Loucy (cell line): ENCODE measurements at regions not wholly inside any gene's neighbourhood (a gene's known extent, or its start where the extent isn't known, plus 50 kb on each side); places are given as distances from the start of the nearest gene placed in this dataset.
A peak's percentile ranks its signal among the peaks of the same experiment; 100 is the strongest.

ENCODE experiments used
- H2AFZ ChIP-seq: fragments of 200-600 bp; sonication (generic); 2 replicates; pipeline ENCODE4 v1.6.0; 2016; ENCODE audit warnings: antibody characterized with exemption, mild to moderate bottlenecking, low read length, moderate library complexity
- H3F3A ChIP-seq: fragments of 200-600 bp; 2 replicates; pipeline ENCODE4 v1.6.0; 2016; ENCODE audit warnings: antibody characterized with exemption, low read depth, mild to moderate bottlenecking
- H3K27me3 ChIP-seq: fragments of 200-600 bp; sonication (generic); 2 replicates; pipeline ENCODE4 v1.6.1; 2014; ENCODE audit warnings: low read length, mild to moderate bottlenecking; ENCODE audit not compliant: insufficient read depth, poor library complexity, severe bottlenecking
- H3K36me3 ChIP-seq: fragments of 200-600 bp; sonication (generic); 2 replicates; pipeline ENCODE4 v1.6.1; 2016; ENCODE audit warnings: low read length; ENCODE audit not compliant: insufficient read depth
- H3K4me1 ChIP-seq: fragments of 200-600 bp; sonication (generic); 2 replicates; pipeline ENCODE4 v1.5.1; 2014; ENCODE audit warnings: low read length, mild to moderate bottlenecking; ENCODE audit not compliant: insufficient read depth, poor library complexity, severe bottlenecking
- H3K4me2 ChIP-seq: fragments of 200-600 bp; sonication (generic); 2 replicates; pipeline ENCODE4 v1.6.0; 2014; ENCODE audit warnings: antibody characterized with exemption, low read length, low read depth, mild to moderate bottlenecking; ENCODE audit not compliant: poor library complexity, severe bottlenecking
- H3K4me3 ChIP-seq: fragments of 200-600 bp; sonication (generic); 2 replicates; pipeline ENCODE4 v1.5.1; 2014; ENCODE audit warnings: low read length, mild to moderate bottlenecking, mixed read lengths; ENCODE audit not compliant: poor library complexity, severe bottlenecking
- H3K79me2 ChIP-seq: fragments of 200-600 bp; sonication (generic); 2 replicates; pipeline ENCODE4 v1.6.1; 2014; ENCODE audit warnings: low read length; ENCODE audit not compliant: insufficient read depth
- H3K9ac ChIP-seq: fragments of 200-600 bp; sonication (generic); 2 replicates; pipeline ENCODE4 v1.6.0; 2014; ENCODE audit warnings: mild to moderate bottlenecking, low read depth, low read length, moderate library complexity; ENCODE audit not compliant: poor library complexity, severe bottlenecking
- H3K9me2 ChIP-seq: fragments of 200-600 bp; sonication (generic); replicated peaks from 2 replicates; pipeline ENCODE4 v1.6.1; 2016; ENCODE audit warnings: low read depth, low read length, mixed read lengths
- H3K9me3 ChIP-seq: fragments of 200-600 bp; sonication (generic); 2 replicates; pipeline ENCODE4 v1.6.1; 2014; ENCODE audit warnings: mild to moderate bottlenecking, antibody characterized with exemption, low read length, low read depth; ENCODE audit not compliant: insufficient read depth
- H4K20me1 ChIP-seq: fragments of 200-600 bp; sonication (generic); 2 replicates; pipeline ENCODE4 v1.6.0; 2014; ENCODE audit warnings: antibody characterized with exemption, low read length, mild to moderate bottlenecking; ENCODE audit not compliant: insufficient read depth, poor library complexity, severe bottlenecking
- CTCF ChIP-seq: fragments of 200-600 bp; sonication (generic); conservative IDR thresholded peaks from 2 replicates; pipeline ENCODE4 v1.5.1; 2014; ENCODE audit warnings: mild to moderate bottlenecking, antibody characterized with exemption, low read length
- EZH2phosphoT487 ChIP-seq: fragments of 200-600 bp; IDR thresholded peaks from 2 replicates; pipeline ENCODE4 v1.6.1; 2018; ENCODE audit warnings: antibody characterized with exemption, mild to moderate bottlenecking, moderate library complexity, borderline replicate concordance

GRCh38 chrX:125424536-125424935 is 104.9 kb downstream of the TEX13C start:
- TF ChIP-seq CTCF: no peak
- no peak for TF ChIP-seq EZH2phosphoT487
- H4K20me1 ChIP-seq: no peaks in the 10 kb centered on the region

GRCh38 chrX:125436855-125437254 is 117.2 kb downstream of the TEX13C start:
- no peaks in the 10 kb centered on the region for H3F3A ChIP-seq
- peak; percentile 48 for TF ChIP-seq CTCF
- TF ChIP-seq EZH2phosphoT487: no peak
- H3K4me2 ChIP-seq: no peak overlapping the region
- no peaks in the 10 kb centered on the region for H4K20me1 ChIP-seq
- no peaks in the 10 kb centered on the region for H3K4me1 ChIP-seq
- H2AFZ ChIP-seq: no peak overlapping the region
- H3K9me3 ChIP-seq: no peaks in the 10 kb centered on the region
- no peaks in the 10 kb centered on the region for H3K79me2 ChIP-seq
- H3K27me3 ChIP-seq: no peaks in the 10 kb centered on the region
- H3K4me3 ChIP-seq: no peak overlapping the region
- no peak overlapping the region for H3K9ac ChIP-seq
- H3K9me2 ChIP-seq: no peaks in the 10 kb centered on the region
- no peaks in the 10 kb centered on the region for H3K36me3 ChIP-seq

More at GRCh38 chrX:125424536-125424935, 104.9 kb downstream of the TEX13C start:
- Histone ChIP-seq H3K9me3 (no peaks in the 10 kb centered on the region), H3K9me2 (no peaks in the 10 kb centered on the region), H3K4me3 (no peak overlapping the region), H3K9ac (no peak overlapping the region), H2AFZ (no peak overlapping the region), H3K4me2 (no peak overlapping the region), H3F3A (no peaks in the 10 kb centered on the region), H3K79me2 (no peaks in the 10 kb centered on the region), H3K4me1 (no peaks in the 10 kb centered on the region), H3K36me3 (no peaks in the 10 kb centered on the region), H3K27me3 (no peaks in the 10 kb centered on the region)

- Histone ChIP-seq H3K9me3 (no peaks in the 10 kb centered on the region), H3K4me2 (no peak overlapping the region), H3K9me2 (no peaks in the 10 kb centered on the region), H3K79me2 (no peaks in the 10 kb centered on the region), H3K9ac (no peak overlapping the region), H3K4me3 (no peak overlapping the region), H3F3A (no peaks in the 10 kb centered on the region), H3K4me1 (no peaks in the 10 kb centered on the region), H3K36me3 (no peaks in the 10 kb centered on the region), H4K20me1 (no peaks in the 10 kb centered on the region), H2AFZ (no peak overlapping the region), H3K27me3 (no peaks in the 10 kb centered on the region)
- TF ChIP-seq CTCF (no peak), EZH2phosphoT487 (no peak)
Measured at GRCh38 chrX:125439194-125439849, 119.7 kb downstream of the TEX13C start.
